ENCODE measurements at regions not wholly inside any gene's neighbourhood (a gene's known extent, or its start where the extent isn't known, plus 50 kb on each side); places are given as distances from the start of the nearest gene placed in this dataset.

DNA sequence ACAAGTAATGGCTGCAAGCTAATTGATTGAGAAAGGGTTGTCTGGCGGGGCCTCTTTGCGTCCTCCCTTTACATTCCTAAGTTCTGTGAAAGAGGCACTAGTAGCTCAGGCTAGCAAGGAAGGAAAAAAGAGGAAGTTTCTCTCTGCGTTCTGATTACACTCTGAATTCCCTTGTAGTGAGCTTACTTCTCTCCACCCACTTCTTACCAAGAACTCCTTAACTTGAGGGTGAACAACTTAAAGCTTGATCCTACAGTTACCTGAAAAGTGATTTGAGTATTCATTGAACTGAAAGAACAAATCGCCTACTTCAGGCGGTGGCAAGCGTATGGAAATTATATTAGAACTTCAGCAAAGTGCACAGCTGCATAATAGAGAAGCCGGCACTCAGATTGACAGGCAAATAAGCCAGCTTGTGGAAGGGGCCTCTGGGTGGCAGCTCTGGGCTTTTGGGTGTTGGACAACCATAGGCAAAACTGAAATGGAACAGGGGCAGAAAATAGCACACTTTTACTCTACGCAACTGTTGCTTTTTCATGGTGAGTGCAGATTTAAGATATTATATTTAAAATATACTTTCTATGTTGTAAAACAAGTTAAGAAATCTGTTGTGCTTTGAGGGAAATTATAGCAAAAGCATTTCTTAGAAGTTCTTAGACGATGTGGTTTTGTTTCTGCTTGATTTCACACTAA, 464.5 kb downstream of the USP25 start:
- no peaks in the 10 kb centered on the region for H3K36me3 ChIP-seq
- no peaks in the 10 kb centered on the region for H3K27me3 ChIP-seq (ENCODE audit: insufficient read depth, low read depth, severe bottlenecking)
- H3K4me3 ChIP-seq (ENCODE audit: low read depth, low read length): no peak overlapping the region
- DNase-seq: peak; percentile 16
- no peaks in the 10 kb centered on the region for H3K9me3 ChIP-seq (ENCODE audit: severe bottlenecking)
- TF ChIP-seq, protein P1, sequence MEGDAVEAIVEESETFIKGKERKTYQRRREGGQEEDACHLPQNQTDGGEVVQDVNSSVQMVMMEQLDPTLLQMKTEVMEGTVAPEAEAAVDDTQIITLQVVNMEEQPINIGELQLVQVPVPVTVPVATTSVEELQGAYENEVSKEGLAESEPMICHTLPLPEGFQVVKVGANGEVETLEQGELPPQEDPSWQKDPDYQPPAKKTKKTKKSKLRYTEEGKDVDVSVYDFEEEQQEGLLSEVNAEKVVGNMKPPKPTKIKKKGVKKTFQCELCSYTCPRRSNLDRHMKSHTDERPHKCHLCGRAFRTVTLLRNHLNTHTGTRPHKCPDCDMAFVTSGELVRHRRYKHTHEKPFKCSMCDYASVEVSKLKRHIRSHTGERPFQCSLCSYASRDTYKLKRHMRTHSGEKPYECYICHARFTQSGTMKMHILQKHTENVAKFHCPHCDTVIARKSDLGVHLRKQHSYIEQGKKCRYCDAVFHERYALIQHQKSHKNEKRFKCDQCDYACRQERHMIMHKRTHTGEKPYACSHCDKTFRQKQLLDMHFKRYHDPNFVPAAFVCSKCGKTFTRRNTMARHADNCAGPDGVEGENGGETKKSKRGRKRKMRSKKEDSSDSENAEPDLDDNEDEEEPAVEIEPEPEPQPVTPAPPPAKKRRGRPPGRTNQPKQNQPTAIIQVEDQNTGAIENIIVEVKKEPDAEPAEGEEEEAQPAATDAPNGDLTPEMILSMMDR (IDR thresholded peaks at IDR 0.05; ENCODE audit: low read depth, low read length): no peak
- H3K27ac ChIP-seq: no peak overlapping the region

DNA sequence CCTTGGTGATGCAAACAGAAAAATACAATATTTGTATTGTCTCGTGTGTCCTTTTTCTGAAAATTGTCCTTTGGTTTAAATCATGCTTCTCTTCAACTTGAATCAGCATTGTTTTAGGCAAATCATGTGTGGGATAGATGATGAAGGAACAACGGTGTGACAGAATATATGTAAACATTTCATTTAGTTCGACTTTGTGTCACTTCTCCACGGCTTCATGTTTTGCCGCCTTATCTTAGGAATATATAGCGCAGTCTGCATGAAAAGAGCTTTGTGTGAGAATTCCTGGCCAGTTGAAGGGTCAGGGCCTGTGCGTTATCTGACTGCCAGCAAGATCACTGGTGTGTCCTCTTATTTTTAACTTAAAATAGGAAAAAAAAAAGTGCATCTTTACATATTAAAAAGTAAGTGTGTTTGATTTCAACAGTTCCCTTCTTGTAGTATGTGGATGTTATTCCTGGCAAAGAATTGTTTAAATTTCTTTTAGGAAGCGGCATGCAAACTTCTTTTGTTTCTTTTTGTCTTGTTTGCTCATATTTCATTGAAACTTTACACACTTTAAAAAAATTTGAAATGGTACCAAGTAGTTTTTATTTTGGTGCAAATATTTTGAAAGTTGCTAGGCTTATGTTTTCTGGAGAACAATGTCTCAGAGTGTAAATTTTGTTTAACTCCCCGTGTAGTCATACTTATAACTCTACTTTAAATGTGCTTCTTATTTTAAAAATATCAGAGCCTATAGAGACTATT, 465.2 kb downstream of the USP25 start:
- no peak overlapping the region for H3K4me3 ChIP-seq (ENCODE audit: low read depth, low read length)
- no peaks in the 10 kb centered on the region for H3K27me3 ChIP-seq (ENCODE audit: insufficient read depth, low read depth, severe bottlenecking)
- H3K9me3 ChIP-seq (ENCODE audit: severe bottlenecking): no peaks in the 10 kb centered on the region
- no peak overlapping the region for H3K27ac ChIP-seq
- TF ChIP-seq, protein P1 (IDR thresholded peaks at IDR 0.05; ENCODE audit: low read depth, low read length): no peak
- DNase-seq: no peak
- no peaks in the 10 kb centered on the region for H3K36me3 ChIP-seq

DNA sequence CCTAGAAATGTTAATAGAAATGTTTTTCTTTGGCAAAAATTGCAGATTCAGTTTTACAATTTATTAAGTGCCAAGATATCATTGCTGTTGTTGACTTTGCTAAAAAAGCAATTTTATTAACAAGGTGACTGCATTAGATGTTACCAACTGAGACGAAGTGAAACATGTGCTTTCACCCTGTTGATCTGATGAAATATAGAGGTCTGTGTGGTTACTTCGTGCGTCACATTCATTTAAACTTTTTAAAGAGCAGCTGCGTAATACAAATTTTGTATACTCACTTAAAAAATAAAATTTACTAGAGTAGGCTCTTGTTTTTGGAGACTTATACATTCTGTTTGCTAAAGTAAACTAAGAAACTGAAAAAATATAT, 465.7 kb downstream of the USP25 start:
- Histone ChIP-seq H3K4me3 (ENCODE audit: low read depth, low read length) (no peak overlapping the region), H3K27ac (no peak overlapping the region)

DNA sequence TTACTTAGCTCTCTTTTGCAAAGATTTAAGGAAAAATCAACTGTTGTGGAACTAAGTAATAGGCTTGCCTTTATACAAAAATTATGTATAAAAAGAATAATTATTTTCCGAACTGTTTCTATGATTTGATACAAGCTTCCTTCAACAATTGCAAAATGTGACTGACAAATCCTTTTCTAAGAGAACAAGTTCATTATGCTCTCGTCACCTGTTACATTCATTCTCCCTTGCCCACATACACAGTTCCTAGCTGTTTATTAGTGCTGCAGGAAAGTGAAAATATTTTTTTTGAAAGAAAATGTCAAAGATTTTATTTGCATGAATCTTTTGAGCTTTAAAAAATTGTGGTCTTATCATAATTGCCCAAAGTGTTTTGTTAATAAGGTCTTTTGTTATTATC, 466.2 kb downstream of the USP25 start:
- Histone ChIP-seq H3K4me3 (ENCODE audit: low read depth, low read length) (no peak overlapping the region), H3K27me3 (ENCODE audit: insufficient read depth, low read depth, severe bottlenecking) (no peaks in the 10 kb centered on the region), H3K36me3 (no peaks in the 10 kb centered on the region), H3K9me3 (ENCODE audit: severe bottlenecking) (no peaks in the 10 kb centered on the region), H3K27ac (no peak overlapping the region)
- DNase-seq: no peak
- TF ChIP-seq, protein P1 (IDR thresholded peaks at IDR 0.05; ENCODE audit: low read depth, low read length): no peak

More for the DNA sequence above, 465.7 kb downstream of the USP25 start:
- no peaks in the 10 kb centered on the region for H3K9me3 ChIP-seq (ENCODE audit: severe bottlenecking)
- H3K27me3 ChIP-seq (ENCODE audit: insufficient read depth, low read depth, severe bottlenecking): no peaks in the 10 kb centered on the region
- H3K36me3 ChIP-seq: no peaks in the 10 kb centered on the region
- TF ChIP-seq, protein P1 (IDR thresholded peaks at IDR 0.05; ENCODE audit: low read depth, low read length): no peak
- DNase-seq: no peak

DNA sequence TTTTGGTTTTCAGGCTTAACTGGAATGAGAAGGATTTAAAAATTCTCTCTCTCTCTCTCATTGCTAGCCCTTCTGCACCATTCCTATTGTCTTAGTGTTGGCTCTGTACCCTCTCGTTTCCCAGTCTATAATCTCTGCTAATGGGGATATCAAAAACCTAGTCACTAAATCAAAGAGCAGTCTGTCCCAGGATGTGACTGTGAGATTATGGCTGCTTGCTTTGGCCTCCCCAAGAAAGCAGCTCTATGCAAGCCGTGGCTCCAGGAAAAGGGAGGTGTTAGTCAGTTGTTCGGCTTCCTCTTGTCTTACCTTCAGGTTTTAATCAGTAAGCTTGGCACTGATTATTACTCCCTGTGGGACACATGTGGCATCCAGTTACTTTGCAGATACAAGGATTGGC, 468.8 kb downstream of the USP25 start:
- peak; percentile 7 for DNase-seq
- no peak overlapping the region for H3K27ac ChIP-seq
- no peaks in the 10 kb centered on the region for H3K36me3 ChIP-seq
- H3K4me3 ChIP-seq (ENCODE audit: low read depth, low read length): no peak overlapping the region
- no peaks in the 10 kb centered on the region for H3K9me3 ChIP-seq (ENCODE audit: severe bottlenecking)
- TF ChIP-seq, protein P1 (IDR thresholded peaks at IDR 0.05; ENCODE audit: low read depth, low read length): no peak
- no peaks in the 10 kb centered on the region for H3K27me3 ChIP-seq (ENCODE audit: insufficient read depth, low read depth, severe bottlenecking)
